Breast epithelium (tissue), 4 donors: ENCODE measurements at regions not wholly inside any gene's neighbourhood (a gene's known extent, or its start where the extent isn't known, plus 50 kb on each side); places are given as distances from the start of the nearest gene placed in this dataset.
A peak's percentile ranks its signal among the peaks of the same experiment; 100 is the strongest.

Experiments used
- DNase-seq, 2 donors: peaks; one replicate each; pipeline ENCODE4 v3.0.0-alpha.2; 2019; ENCODE audit warnings: low spot score in 2 of 2
- H3K27ac ChIP-seq, 2 donors: fragments of 200-600 bp; sonication (generic) in 1 of 2; one replicate each; pipeline ENCODE4 v1.5.1; 2016 to 2019; ENCODE audit warnings: mild to moderate bottlenecking in 1 of 2
- H3K27me3 ChIP-seq, 2 donors: fragments of 200-600 bp; sonication (generic) in 1 of 2; one replicate each; pipeline versions ENCODE4 v1.5.1 to v1.6.0; 2017 to 2019; ENCODE audit warnings: control low read depth in 1 of 2, mild to moderate bottlenecking in 1 of 2
- H3K36me3 ChIP-seq: fragments of 200-600 bp; one replicate; pipeline ENCODE4 v1.5.1; 2019
- H3K4me1 ChIP-seq, 2 donors: fragments of 200-600 bp; sonication (generic); one replicate each; pipeline ENCODE4 v1.5.1; 2016 to 2019; ENCODE audit warnings: control low read depth in 1 of 2
- H3K4me3 ChIP-seq, 3 donors: fragments of 200-600 bp; sonication (generic); 1 replicate in 2 of 3; 2 replicates in 1 of 3; pipeline ENCODE4 v1.5.1; 2016 to 2019; ENCODE audit warnings: mild to moderate bottlenecking in 3 of 3, moderate library complexity in 2 of 3
- H3K9me3 ChIP-seq, 2 donors: fragments of 200-600 bp; sonication (generic) in 1 of 2; one replicate each; pipeline ENCODE4 v1.5.1; 2016 to 2019; ENCODE audit warnings: control low read depth in 1 of 2
- CTCF ChIP-seq, 3 donors: fragments of 450-650 bp; IDR thresholded peaks; one replicate each; pipeline ENCODE4 v1.5.1; 2016 to 2017; ENCODE audit warnings: antibody characterized with exemption in 3 of 3, mild to moderate bottlenecking in 3 of 3, moderate library complexity in 3 of 3
- POLR2A ChIP-seq: fragments of 450-650 bp; IDR thresholded peaks from one replicate; pipeline ENCODE4 v1.6.1; 2016; ENCODE audit warnings: antibody characterized with exemption, mild to moderate bottlenecking, moderate library complexity
- POLR2AphosphoS5 ChIP-seq, 3 donors: sonication (generic); formaldehyde crosslinking; IDR thresholded peaks; one replicate each; pipeline ENCODE4 v1.6.1; 2017; ENCODE audit warnings: antibody characterized with exemption in 3 of 3
- intact Hi-C: fragments of 100-400 bp; cut with DNase I; formaldehyde crosslinking; loops from one replicate; pipeline ENCODE4 v1.15.1; 2023; ENCODE audit warnings: low total_unique reads

- H3K36me3 ChIP-seq: no peaks in the 10 kb centered on the region
- no peak overlapping the region for H3K4me3 ChIP-seq
- no peaks in the 10 kb centered on the region for H3K4me1 ChIP-seq
- peaks cover 6 to 13% of the 10 kb centered on the region in 2 donors for H3K9me3 ChIP-seq
- TF ChIP-seq POLR2A: no peak
- peak; percentile 63 to 97 (median 80) for TF ChIP-seq POLR2AphosphoS5 (IDR thresholded peaks at IDR 0.05)
- peak in 2 of 3 donors; percentile 16 to 43 for TF ChIP-seq CTCF (IDR thresholded peaks at IDR 0.05)
- H3K27ac ChIP-seq: peak overlapping the region in 1 of 2 donors; percentile 61
- intact Hi-C loops: no loop called here
- no peaks in the 10 kb centered on the region for H3K27me3 ChIP-seq
- peak; percentile 41 to 60 for DNase-seq
Observed at GRCh38 chr2:67650291-67651133, 253.4 kb downstream of the ETAA1 start.

- no peaks in the 10 kb centered on the region for H3K27me3 ChIP-seq
- no peak overlapping the region for H3K4me3 ChIP-seq
- peaks cover 6 to 8% of the 10 kb centered on the region in 2 donors for H3K9me3 ChIP-seq
- no peak overlapping the region for H3K27ac ChIP-seq
- no peaks in the 10 kb centered on the region for H3K4me1 ChIP-seq
- H3K36me3 ChIP-seq: no peaks in the 10 kb centered on the region
- intact Hi-C loops: no loop called here
- no peak for TF ChIP-seq POLR2AphosphoS5 (IDR thresholded peaks at IDR 0.05)
- TF ChIP-seq CTCF (IDR thresholded peaks at IDR 0.05): no peak
- TF ChIP-seq POLR2A: no peak
- DNase-seq: no peak
Observed at GRCh38 chr2:67651565-67651964, 254.4 kb downstream of the ETAA1 start.

- Histone ChIP-seq H3K36me3 (no peaks in the 10 kb centered on the region), H3K9me3 (no peaks in the 10 kb centered on the region), H3K27ac (no peak overlapping the region), H3K27me3 (no peaks in the 10 kb centered on the region), H3K4me3 (no peak overlapping the region), H3K4me1 (no peaks in the 10 kb centered on the region)
- TF ChIP-seq POLR2AphosphoS5 (IDR thresholded peaks at IDR 0.05) (no peak), POLR2A (no peak), CTCF (IDR thresholded peaks at IDR 0.05) (no peak)
- intact Hi-C loops: no loop called here
- DNase-seq: no peak
Observed at GRCh38 chr2:67652679-67653078, 255.5 kb downstream of the ETAA1 start.

- Histone ChIP-seq H3K36me3 (no peaks in the 10 kb centered on the region), H3K27me3 (no peaks in the 10 kb centered on the region), H3K4me3 (no peak overlapping the region), H3K9me3 (peaks cover 0 to 11% of the 10 kb centered on the region in 2 donors), H3K27ac (no peak overlapping the region), H3K4me1 (no peaks in the 10 kb centered on the region)
- no peak for DNase-seq
- TF ChIP-seq POLR2A (no peak), POLR2AphosphoS5 (IDR thresholded peaks at IDR 0.05) (no peak), CTCF (IDR thresholded peaks at IDR 0.05) (no peak)
- intact Hi-C loops: no loop called here
Observed at GRCh38 chr2:67656875-67657274, 259.7 kb downstream of the ETAA1 start.

GRCh38 chr2:67658820-67659219 lies 261.7 kb downstream of the ETAA1 start:
- no peaks in the 10 kb centered on the region for H3K27me3 ChIP-seq
- TF ChIP-seq POLR2AphosphoS5 (IDR thresholded peaks at IDR 0.05): no peak
- no peak for TF ChIP-seq POLR2A
- no peak for TF ChIP-seq CTCF (IDR thresholded peaks at IDR 0.05)
- H3K4me1 ChIP-seq: no peaks in the 10 kb centered on the region
- no peak overlapping the region for H3K27ac ChIP-seq
- DNase-seq: no peak
- H3K4me3 ChIP-seq: no peak overlapping the region
- peaks cover 0 to 11% of the 10 kb centered on the region in 2 donors for H3K9me3 ChIP-seq
- intact Hi-C loops: no loop called here
- no peaks in the 10 kb centered on the region for H3K36me3 ChIP-seq
